Sigmoid colon (tissue), 4 donors: ENCODE measurements at regions not wholly inside any gene's neighbourhood (a gene's known extent, or its start where the extent isn't known, plus 50 kb on each side); places are given as distances from the start of the nearest gene placed in this dataset.

Source experiments
- CTCF ChIP-seq, 4 experiments: fragments of 450-650 bp in 3 of 4; fragments of 200-600 bp in 1 of 4; IDR thresholded peaks; one replicate each; pipeline ENCODE4 v1.5.1; 2016 to 2019; ENCODE audit warnings: antibody characterized with exemption in 4 of 4, mild to moderate bottlenecking in 3 of 4, moderate library complexity in 2 of 4
- EP300 ChIP-seq, 4 donors: sonication (generic); formaldehyde crosslinking; IDR thresholded peaks; one replicate each; pipeline ENCODE4 v1.6.1; 2017; ENCODE audit warnings: antibody characterized with exemption in 4 of 4
- POLR2A ChIP-seq, 2 donors: fragments of 450-650 bp; IDR thresholded peaks; one replicate each; pipeline ENCODE4 v1.6.1; 2016; ENCODE audit warnings: antibody characterized with exemption in 2 of 2, mild to moderate bottlenecking in 2 of 2, moderate library complexity in 2 of 2

- TF ChIP-seq POLR2A (IDR thresholded peaks at IDR 0.05): no peak
- no peak for TF ChIP-seq CTCF (IDR thresholded peaks at IDR 0.05)
- no peak for TF ChIP-seq EP300 (IDR thresholded peaks at IDR 0.05)
Observed at GRCh38 chr17:77387891-77388290, 247.1 kb downstream of the SEC14L1 start.
